ENCODE measurements at regions not wholly inside any gene's neighbourhood (a gene's known extent, or its start where the extent isn't known, plus 50 kb on each side); places are given as distances from the start of the nearest gene placed in this dataset.

DNA sequence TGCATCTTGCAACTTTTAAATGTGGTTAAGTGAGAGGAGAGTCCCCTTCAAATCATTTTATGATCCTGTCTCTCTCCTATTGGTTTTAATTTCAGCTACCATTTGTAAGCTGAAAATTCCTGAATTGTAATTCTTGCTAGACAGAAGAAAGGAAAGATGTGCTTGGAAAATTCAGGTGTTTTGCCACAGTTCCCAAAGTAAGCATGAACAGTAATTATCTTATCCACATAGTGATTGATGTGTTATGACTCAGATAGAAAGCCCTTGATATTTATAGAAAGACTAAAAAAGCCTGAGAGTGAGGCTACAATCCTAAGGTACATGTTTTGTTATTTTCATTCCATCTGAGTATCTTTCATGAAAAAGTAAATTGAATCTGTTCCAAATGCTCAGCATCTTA lies 492.5 kb downstream of the MAT2B start:
- TF ChIP-seq, protein P1, sequence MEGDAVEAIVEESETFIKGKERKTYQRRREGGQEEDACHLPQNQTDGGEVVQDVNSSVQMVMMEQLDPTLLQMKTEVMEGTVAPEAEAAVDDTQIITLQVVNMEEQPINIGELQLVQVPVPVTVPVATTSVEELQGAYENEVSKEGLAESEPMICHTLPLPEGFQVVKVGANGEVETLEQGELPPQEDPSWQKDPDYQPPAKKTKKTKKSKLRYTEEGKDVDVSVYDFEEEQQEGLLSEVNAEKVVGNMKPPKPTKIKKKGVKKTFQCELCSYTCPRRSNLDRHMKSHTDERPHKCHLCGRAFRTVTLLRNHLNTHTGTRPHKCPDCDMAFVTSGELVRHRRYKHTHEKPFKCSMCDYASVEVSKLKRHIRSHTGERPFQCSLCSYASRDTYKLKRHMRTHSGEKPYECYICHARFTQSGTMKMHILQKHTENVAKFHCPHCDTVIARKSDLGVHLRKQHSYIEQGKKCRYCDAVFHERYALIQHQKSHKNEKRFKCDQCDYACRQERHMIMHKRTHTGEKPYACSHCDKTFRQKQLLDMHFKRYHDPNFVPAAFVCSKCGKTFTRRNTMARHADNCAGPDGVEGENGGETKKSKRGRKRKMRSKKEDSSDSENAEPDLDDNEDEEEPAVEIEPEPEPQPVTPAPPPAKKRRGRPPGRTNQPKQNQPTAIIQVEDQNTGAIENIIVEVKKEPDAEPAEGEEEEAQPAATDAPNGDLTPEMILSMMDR (IDR thresholded peaks at IDR 0.05) = no peak
- no peak for TF ChIP-seq POLR2A (IDR thresholded peaks at IDR 0.05)
